ENCODE measurements at regions not wholly inside any gene's neighbourhood (a gene's known extent, or its start where the extent isn't known, plus 50 kb on each side); places are given as distances from the start of the nearest gene placed in this dataset.

DNA sequence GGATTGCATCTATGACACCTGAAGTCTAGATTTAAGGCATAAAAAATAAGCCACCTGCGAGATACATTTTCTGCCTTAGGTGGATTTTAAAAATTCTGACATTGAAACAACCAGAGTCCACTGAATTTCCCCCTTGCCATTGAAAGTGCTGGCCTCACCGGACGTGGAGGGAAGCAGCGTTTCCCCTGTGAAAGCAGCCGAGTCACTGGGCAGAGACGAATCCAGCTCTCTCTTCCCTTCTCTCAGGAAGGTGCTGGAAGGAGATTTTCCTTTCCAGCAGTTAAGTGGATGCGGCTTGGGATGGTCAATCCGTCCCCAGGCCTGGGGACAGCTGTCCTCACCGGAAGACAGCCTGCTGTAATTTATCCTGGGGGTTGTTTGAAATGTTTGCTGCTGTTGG lies 270.9 kb upstream of the FOXF1 start:
- H3K9me3 Mint-ChIP-seq = no peaks in the 10 kb centered on the region
- no peaks in the 10 kb centered on the region for H3K4me1 Mint-ChIP-seq
- peaks cover 18% of the 10 kb centered on the region for H3K27me3 Mint-ChIP-seq
- no peak for ATAC-seq (replicated peaks)
- H3K27ac Mint-ChIP-seq = no peak overlapping the region
- no peaks in the 10 kb centered on the region for H3K36me3 Mint-ChIP-seq (ENCODE audit: low read depth)
- H3K4me3 Mint-ChIP-seq = no peak overlapping the region

- H3K4me3 Mint-ChIP-seq = no peak overlapping the region
- H3K36me3 Mint-ChIP-seq (ENCODE audit: low read depth) = no peaks in the 10 kb centered on the region
- peaks cover 23% of the 10 kb centered on the region for H3K27me3 Mint-ChIP-seq
- H3K9me3 Mint-ChIP-seq = no peaks in the 10 kb centered on the region
- no peak overlapping the region for H3K27ac Mint-ChIP-seq
- no peak for ATAC-seq (replicated peaks)
- H3K4me1 Mint-ChIP-seq = no peaks in the 10 kb centered on the region
These were observed 269.5 kb upstream of the FOXF1 start for GRCh38 chr16:86240716-86241363.

GRCh38 chr16:86241681-86242080 lies 268.6 kb upstream of the FOXF1 start:
- ATAC-seq (replicated peaks) = no peak
- Mint-ChIP-seq H3K4me3 (no peak overlapping the region), H3K27me3 (peaks cover 23% of the 10 kb centered on the region), H3K36me3 (ENCODE audit: low read depth) (no peaks in the 10 kb centered on the region), H3K27ac (no peak overlapping the region), H3K4me1 (no peaks in the 10 kb centered on the region), H3K9me3 (no peaks in the 10 kb centered on the region)

- H3K36me3 Mint-ChIP-seq (ENCODE audit: low read depth) = no peaks in the 10 kb centered on the region
- peaks cover 23% of the 10 kb centered on the region for H3K27me3 Mint-ChIP-seq
- no peak overlapping the region for H3K27ac Mint-ChIP-seq
- ATAC-seq (replicated peaks) = no peak
- no peaks in the 10 kb centered on the region for H3K4me1 Mint-ChIP-seq
- H3K9me3 Mint-ChIP-seq = no peaks in the 10 kb centered on the region
- H3K4me3 Mint-ChIP-seq = no peak overlapping the region
These were observed 267.8 kb upstream of the FOXF1 start for GRCh38 chr16:86242244-86243122.

GRCh38 chr16:86243123-86243473 lies 267.2 kb upstream of the FOXF1 start:
- Mint-ChIP-seq H3K4me3 (no peak overlapping the region), H3K27ac (no peak overlapping the region), H3K4me1 (no peaks in the 10 kb centered on the region), H3K9me3 (no peaks in the 10 kb centered on the region), H3K27me3 (peaks cover 23% of the 10 kb centered on the region), H3K36me3 (ENCODE audit: low read depth) (no peaks in the 10 kb centered on the region)
- no peak for ATAC-seq (replicated peaks)

- H3K27ac Mint-ChIP-seq = no peak overlapping the region
- H3K4me1 Mint-ChIP-seq = no peaks in the 10 kb centered on the region
- H3K9me3 Mint-ChIP-seq = no peaks in the 10 kb centered on the region
- no peak overlapping the region for H3K4me3 Mint-ChIP-seq
- no peak for ATAC-seq (replicated peaks)
- H3K36me3 Mint-ChIP-seq (ENCODE audit: low read depth) = no peaks in the 10 kb centered on the region
- H3K27me3 Mint-ChIP-seq = peaks cover 23% of the 10 kb centered on the region
These were observed 266.7 kb upstream of the FOXF1 start for GRCh38 chr16:86243571-86244154.

DNA sequence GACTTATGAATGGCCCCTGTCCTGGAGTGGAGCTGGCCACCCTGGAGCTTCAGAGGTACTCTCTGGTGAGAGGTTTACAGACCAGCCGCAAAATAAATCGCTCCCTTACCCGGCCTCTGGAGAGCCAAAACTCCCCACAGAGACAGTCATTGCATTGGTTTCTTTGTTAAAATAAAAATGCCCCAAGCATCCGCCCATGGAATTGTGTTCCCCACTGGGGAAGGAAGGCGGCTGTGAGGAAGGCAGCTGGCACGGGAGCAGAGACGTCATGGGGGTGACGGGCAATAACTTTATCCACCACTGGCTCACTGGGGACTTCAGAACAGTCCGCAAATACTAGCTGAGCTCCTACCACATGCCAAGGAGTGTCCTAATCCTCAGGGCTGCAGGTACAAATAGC lies 266.2 kb upstream of the FOXF1 start:
- no peaks in the 10 kb centered on the region for H3K4me1 Mint-ChIP-seq
- H3K4me3 Mint-ChIP-seq = no peak overlapping the region
- H3K9me3 Mint-ChIP-seq = no peaks in the 10 kb centered on the region
- H3K27me3 Mint-ChIP-seq = peaks cover 23% of the 10 kb centered on the region
- H3K27ac Mint-ChIP-seq = no peak overlapping the region
- no peaks in the 10 kb centered on the region for H3K36me3 Mint-ChIP-seq (ENCODE audit: low read depth)
- no peak for ATAC-seq (replicated peaks)

DNA sequence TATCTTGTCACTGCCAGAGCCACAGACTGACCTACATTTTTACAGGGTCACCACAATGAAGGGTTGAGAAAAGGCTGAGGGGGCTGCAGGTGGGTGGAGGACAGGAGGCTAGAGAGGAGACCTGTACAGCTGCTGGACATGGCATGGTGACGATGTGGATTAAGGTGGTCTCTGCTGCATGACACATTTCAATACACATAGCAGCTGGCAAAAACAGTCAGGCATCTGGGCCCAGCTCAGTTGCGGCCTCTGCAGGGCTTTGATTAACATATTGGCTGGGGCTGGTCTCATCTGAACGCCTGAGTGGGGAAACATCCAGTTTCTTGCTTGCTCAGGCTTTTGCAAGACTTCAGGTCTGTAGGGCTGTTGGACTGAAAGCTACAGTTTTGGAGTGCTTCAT lies 265.4 kb upstream of the FOXF1 start:
- no peaks in the 10 kb centered on the region for H3K9me3 Mint-ChIP-seq
- peaks cover 23% of the 10 kb centered on the region for H3K27me3 Mint-ChIP-seq
- H3K4me3 Mint-ChIP-seq = no peak overlapping the region
- ATAC-seq (replicated peaks) = no peak
- no peak overlapping the region for H3K27ac Mint-ChIP-seq
- no peaks in the 10 kb centered on the region for H3K36me3 Mint-ChIP-seq (ENCODE audit: low read depth)
- H3K4me1 Mint-ChIP-seq = no peaks in the 10 kb centered on the region

DNA sequence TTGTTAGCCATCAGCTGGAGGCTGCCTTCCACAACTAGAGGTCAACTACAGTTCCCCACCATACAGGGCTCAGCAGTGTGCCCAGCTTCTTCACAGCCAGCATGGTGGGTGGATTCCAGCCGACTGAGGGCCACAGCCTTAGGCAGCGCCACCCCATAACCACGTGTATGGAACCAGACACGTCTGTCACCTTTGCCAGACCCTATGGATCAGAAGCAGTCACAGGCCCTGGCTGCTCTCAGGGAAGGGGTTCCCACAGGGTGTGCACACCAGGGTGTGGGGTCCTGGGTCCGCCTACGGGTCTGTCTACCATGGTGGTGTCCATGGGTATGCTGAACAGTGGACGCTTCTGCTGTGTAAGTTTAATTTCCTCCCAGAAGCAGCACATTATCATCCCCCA lies 265.0 kb upstream of the FOXF1 start:
- no peak overlapping the region for H3K4me3 Mint-ChIP-seq
- H3K9me3 Mint-ChIP-seq = no peaks in the 10 kb centered on the region
- H3K4me1 Mint-ChIP-seq = no peaks in the 10 kb centered on the region
- no peak for ATAC-seq (replicated peaks)
- H3K27me3 Mint-ChIP-seq = peaks cover 23% of the 10 kb centered on the region
- no peaks in the 10 kb centered on the region for H3K36me3 Mint-ChIP-seq (ENCODE audit: low read depth)
- H3K27ac Mint-ChIP-seq = no peak overlapping the region

- no peaks in the 10 kb centered on the region for H3K36me3 Mint-ChIP-seq (ENCODE audit: low read depth)
- no peaks in the 10 kb centered on the region for H3K4me1 Mint-ChIP-seq
- H3K4me3 Mint-ChIP-seq = no peak overlapping the region
- ATAC-seq (replicated peaks) = no peak
- H3K27ac Mint-ChIP-seq = no peak overlapping the region
- no peaks in the 10 kb centered on the region for H3K9me3 Mint-ChIP-seq
- H3K27me3 Mint-ChIP-seq = peaks cover 20% of the 10 kb centered on the region
These were observed 264.4 kb upstream of the FOXF1 start for GRCh38 chr16:86245895-86246294.

- Mint-ChIP-seq H3K36me3 (ENCODE audit: low read depth) (no peaks in the 10 kb centered on the region), H3K27ac (no peak overlapping the region), H3K4me3 (no peak overlapping the region), H3K4me1 (no peaks in the 10 kb centered on the region), H3K9me3 (no peaks in the 10 kb centered on the region), H3K27me3 (peaks cover 8% of the 10 kb centered on the region)
- ATAC-seq (replicated peaks) = no peak
These were observed 261.9 kb upstream of the FOXF1 start for GRCh38 chr16:86248310-86248905.

- Mint-ChIP-seq H3K4me1 (no peaks in the 10 kb centered on the region), H3K27me3 (peaks cover 6% of the 10 kb centered on the region), H3K4me3 (no peak overlapping the region), H3K36me3 (ENCODE audit: low read depth) (no peaks in the 10 kb centered on the region), H3K27ac (no peak overlapping the region), H3K9me3 (no peaks in the 10 kb centered on the region)
- no peak for ATAC-seq (replicated peaks)
These were observed 260.7 kb upstream of the FOXF1 start for GRCh38 chr16:86249631-86250030.

DNA sequence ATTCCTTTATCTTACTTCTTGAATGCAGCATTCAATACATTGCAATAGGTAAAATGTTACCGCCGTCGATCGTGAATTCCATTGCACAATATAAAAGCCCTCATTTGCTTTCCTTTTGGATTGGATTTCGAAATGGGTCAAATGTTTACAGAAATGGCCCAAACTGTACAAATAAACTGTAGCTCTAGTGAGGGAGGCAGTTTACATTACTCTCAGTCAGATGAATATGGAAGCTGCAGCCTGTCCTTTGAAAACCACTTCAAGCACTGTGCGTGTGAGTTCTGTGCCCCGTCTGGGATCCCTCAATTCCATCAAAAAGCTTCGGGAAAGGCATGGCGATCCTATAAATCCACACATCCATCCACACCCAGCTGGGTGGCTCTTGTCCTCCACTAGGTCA lies 258.6 kb upstream of the FOXF1 start:
- H3K27ac Mint-ChIP-seq = no peak overlapping the region
- H3K4me1 Mint-ChIP-seq = no peaks in the 10 kb centered on the region
- peaks cover 5% of the 10 kb centered on the region for H3K9me3 Mint-ChIP-seq
- H3K27me3 Mint-ChIP-seq = peaks cover 3% of the 10 kb centered on the region
- no peak for ATAC-seq (replicated peaks)
- no peaks in the 10 kb centered on the region for H3K36me3 Mint-ChIP-seq (ENCODE audit: low read depth)
- no peak overlapping the region for H3K4me3 Mint-ChIP-seq

GRCh38 chr16:86252596-86252995 lies 257.7 kb upstream of the FOXF1 start:
- Mint-ChIP-seq H3K36me3 (ENCODE audit: low read depth) (no peaks in the 10 kb centered on the region), H3K9me3 (peaks cover 5% of the 10 kb centered on the region), H3K27ac (no peak overlapping the region), H3K4me1 (no peaks in the 10 kb centered on the region), H3K27me3 (peaks cover 4% of the 10 kb centered on the region), H3K4me3 (no peak overlapping the region)
- ATAC-seq (replicated peaks) = no peak

DNA sequence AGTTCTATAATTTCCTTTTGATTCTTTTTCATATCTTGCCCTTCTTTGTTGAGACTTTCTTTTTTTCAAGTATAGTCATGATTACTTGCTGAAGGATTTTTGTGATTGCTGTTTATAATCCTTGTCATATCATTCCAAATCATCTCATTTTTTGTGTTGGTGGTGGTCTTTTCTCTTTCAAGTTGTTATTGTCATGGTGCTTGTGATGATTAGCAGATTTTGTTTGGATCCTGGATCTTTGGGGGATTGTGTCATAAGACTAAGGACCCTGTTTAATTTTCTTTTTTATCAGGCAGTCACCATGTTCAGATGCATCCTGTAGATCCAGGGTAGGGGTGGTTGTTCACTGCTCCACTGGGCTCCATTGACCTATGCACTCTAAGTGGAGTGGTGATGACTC lies 254.4 kb upstream of the FOXF1 start:
- Mint-ChIP-seq H3K9me3 (peaks cover 5% of the 10 kb centered on the region), H3K36me3 (ENCODE audit: low read depth) (no peaks in the 10 kb centered on the region), H3K4me1 (no peaks in the 10 kb centered on the region)

More for the DNA sequence above, 254.4 kb upstream of the FOXF1 start:
- no peak for ATAC-seq (replicated peaks)
- Mint-ChIP-seq H3K27ac (no peak overlapping the region), H3K4me3 (no peak overlapping the region), H3K27me3 (peaks cover 22% of the 10 kb centered on the region)

Data from activated T-helper 17 cell treated with anti-CD3 and anti-CD28 coated beads, Interleukin-2, amount 50 U/mL, for 72 hours (primary cell).